ENCODE measurements at regions not wholly inside any gene's neighbourhood (a gene's known extent, or its start where the extent isn't known, plus 50 kb on each side); places are given as distances from the start of the nearest gene placed in this dataset.
A peak's percentile ranks its signal among the peaks of the same experiment; 100 is the strongest.
"Not testable (repeated sequence)": the region's sequence is repeated elsewhere in the genome, so short reads cannot be mapped to it uniquely, and the experiment has no call there.

DNA sequence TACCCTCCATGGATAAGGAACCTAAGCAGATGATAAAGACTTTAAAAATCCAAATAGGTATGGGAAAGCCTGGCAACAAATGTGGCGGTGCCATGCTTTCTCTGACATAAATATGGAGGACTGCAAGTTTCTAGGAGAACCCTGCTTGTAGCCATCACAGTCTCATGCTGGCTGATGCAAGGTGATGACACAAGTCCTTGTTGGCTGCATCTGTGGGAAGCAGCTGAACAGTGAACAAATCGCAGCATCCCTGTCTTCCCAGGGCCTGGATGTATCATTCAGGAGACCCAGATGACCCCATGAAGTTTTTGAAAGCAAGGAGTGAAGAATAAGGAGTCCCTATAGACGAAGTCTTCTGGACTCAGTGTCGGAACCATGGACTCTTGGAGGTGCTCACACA lies 234.4 kb upstream of the HS3ST1 start:
- DNase-seq, result no peak

DNA sequence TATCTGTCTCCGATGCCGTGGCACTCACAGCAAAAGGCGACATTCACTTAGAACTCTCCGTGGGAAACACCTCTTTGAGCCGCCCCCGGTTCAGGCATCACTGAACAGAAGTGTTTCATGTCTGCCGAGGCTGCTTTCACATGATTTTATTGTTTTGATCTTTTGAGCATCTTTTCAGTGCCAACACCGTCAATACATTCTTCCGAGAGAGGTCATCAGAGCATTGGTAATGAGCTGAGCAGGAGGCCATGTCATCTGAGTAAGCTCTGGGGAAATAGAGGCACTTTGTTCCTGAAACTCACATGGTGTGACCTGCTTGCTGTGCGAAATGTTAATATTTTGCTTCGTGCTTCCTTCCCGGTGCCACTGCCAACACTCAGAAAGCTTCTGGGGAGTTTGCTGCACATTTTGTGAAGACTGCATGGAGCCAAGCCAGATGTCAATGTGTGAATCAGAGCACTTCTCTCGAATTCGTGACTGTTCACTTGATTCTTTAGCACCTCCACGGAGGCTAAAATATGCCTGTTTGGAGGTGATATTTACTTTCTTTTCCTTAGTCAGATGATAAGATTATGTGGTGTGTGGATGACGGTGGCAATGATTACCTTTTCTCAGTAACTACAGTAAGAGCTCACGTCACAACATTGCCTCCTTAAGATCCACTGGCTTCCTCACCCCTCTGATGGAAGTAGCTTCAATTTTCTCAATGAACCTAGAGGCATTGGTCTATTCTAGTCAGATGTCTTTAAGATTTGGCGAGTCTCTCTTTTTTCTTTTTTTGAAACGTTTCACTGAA lies 222.3 kb upstream of the HS3ST1 start:
- no peak for DNase-seq

DNA sequence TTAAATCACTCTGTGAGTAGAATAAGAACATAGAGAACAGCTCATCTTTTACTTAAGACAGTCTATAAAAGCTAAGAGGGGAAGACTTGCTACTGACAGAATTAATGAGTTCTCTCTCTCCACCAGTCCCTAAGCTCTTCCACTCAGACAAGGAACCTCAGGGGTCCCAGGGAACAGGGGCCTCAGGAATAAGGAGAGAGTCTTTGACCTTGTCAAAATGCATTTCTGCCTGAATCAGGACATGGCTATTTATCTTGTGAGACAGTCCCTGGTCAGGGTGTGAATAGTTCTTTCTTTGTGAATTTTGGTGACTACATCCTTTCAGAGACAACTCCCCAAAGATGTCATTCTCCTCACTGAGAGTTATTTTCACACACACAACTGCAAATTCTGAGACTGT lies 218.7 kb upstream of the HS3ST1 start:
- no peak for DNase-seq

DNA sequence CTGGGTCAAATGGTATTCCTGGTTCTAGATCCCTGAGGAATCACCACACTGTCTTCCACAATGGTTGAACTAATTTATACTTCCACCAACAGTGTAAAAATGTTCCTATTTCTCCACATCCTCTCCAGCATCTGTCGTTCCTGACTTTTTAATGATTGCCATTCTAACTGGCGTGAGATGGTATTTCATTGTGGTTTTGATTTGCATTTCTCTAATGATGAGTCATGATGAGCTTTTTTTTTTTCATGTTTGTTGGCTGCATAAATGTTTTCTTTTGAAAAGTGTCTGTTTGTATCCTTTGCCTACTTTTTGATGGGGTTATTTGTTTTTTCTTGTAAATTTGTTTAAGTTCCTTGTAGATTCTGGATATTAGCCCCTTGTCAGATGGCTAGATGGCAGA lies 214.4 kb upstream of the HS3ST1 start:
- DNase-seq, result not testable (repeated sequence)

DNA sequence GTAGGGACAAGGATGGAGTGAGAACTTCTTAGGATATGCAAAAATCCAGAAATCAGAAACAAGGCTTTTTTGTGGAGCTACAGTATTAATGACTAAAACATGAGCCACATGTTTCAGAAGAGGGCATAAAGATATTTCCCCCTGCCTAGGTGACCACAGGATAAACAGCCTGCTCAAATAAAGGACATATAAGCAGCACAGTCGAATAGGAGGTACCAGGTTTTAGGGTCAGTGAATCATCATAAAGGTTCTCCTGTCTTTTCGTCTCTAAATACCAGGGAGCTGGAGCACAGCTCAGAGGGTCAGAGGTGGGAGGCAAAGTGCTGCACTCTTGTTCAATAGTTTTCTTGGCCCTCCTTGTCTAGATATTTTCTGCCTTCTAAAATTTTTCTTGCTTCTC lies 211.9 kb upstream of the HS3ST1 start:
- no peak for DNase-seq

DNA sequence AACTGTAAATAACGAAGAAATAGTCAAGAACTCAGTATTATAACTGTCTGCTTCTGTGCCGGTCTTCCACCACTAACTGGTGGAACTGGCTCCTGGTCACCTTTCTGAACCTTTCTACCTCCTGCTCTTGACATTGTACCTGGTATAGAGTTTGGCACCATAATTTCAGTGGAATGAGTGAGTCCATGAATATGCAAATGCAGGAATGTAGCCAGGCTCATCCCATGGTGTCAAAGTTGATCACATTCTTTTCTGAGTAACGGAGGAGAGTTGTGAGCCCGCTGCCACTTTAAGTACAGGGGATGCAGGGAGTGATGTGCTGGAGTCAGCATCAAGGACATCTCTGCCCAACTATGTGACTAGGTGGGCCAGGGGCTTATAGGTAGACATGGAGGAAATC lies 207.9 kb upstream of the HS3ST1 start:
- DNase-seq, result no peak

DNA sequence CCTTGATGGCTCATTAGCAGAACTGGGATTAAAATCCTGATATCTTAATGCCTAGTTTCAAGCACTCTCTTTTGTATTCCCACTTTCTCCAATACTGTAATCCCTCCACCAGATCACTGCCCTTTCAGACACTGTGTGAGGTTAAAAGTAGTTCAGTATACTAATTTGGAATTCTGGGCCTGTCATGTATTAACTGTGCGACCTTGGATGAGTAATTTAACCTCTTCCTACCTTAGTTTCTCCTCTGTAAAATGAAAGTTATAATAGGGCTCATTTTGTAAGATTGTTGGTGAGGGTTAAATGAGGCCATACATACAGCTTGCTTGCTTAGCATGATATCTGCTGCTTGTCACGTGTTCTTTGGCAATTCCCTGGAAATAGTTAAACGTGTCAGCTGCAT lies 207.3 kb upstream of the HS3ST1 start:
- DNase-seq, result no peak

DNA sequence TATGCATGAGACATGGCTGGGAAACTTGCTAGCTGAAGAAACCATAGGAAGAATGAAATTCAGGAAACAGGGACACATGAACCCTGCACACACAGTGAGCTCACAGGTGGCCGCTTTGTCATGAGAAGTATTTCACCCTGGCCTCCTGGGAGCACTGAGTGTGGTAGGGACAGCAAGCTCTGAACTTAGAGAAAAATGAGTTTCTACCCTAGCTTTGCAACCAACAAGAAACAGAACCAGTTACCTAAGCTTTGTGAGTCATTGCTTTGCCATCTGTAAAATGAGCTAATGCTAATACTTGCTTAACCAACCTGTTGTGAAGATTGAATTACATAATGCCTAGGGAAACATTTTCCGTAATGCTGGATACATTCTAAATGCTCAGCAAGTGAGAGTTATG lies 206.6 kb upstream of the HS3ST1 start:
- DNase-seq, result no peak

DNA sequence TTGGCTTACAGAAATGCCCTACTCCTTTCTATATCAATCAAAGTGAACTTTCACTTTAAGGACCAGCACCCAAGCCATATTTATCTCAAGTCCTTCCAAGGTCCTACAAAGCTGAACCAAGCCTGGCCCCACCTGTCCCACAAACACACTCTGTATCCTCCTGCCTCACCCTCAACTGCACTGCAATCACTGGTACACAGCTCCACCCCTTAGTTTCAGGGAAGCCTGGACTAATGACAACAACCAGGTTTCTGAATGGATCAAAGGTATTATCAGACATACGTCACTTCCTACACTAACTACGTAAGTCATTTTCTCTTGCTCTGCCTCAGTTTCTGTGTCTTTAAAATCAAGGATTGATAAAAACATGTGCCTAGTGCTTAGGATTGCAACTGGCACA lies 205.6 kb upstream of the HS3ST1 start:
- no peak for DNase-seq

DNA sequence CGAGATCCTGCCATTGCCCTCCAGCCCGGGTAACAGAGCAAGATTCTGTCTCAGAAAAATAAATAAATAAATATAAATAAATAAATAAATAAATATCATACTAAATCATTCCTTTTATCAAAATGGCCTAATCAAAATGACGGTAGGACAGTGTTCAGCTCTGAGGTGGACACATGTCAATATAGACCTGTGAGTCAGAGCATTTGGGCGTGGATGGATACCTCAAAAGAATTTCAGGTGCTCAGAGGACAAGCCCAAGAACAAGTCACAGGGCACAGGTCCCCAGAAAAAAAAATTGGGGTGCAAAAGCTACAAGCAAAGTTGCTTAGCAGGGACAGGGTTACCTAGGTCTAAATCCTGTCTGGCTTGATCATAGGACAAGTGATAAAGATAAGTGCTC lies 204.7 kb upstream of the HS3ST1 start:
- no peak for DNase-seq

DNA sequence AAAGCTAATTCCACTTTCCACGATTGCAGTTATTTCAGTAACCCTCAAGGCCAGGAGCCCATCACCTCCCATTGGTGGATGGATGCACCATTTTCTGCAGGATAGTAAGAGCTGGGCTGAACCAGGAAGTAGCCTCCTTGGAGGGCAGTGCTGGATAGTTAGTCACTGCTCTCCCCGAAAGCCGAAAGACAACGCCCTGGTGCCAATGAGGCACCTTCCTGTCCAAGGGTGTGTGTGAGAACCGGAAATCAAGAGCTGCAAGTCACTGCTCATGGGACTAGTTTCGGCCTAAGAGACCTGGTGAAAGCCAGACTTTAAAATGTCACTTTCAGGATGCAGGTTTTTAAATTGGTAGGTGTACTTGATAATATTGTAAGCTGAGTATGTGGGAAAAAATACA lies 203.8 kb upstream of the HS3ST1 start:
- DNase-seq, result no peak

DNA sequence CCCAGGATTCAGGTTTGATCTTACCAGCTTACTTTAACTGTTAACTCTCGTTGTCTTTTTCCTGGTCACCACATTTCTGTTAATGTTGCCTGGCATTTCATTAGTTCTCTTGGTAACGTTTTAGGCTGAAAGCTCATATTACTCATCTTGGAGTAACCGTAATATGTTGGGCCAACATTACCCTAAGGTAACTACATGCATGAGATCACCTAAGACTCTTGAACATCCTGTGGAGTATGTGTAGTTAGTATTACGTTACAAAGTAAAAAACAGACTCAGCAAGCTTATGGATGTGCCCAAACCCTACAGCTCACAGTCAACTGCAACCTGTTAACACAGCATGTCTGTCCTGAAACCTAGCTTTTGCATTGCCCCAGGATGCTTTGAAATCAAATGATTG lies 203.3 kb upstream of the HS3ST1 start:
- no peak for DNase-seq

DNA sequence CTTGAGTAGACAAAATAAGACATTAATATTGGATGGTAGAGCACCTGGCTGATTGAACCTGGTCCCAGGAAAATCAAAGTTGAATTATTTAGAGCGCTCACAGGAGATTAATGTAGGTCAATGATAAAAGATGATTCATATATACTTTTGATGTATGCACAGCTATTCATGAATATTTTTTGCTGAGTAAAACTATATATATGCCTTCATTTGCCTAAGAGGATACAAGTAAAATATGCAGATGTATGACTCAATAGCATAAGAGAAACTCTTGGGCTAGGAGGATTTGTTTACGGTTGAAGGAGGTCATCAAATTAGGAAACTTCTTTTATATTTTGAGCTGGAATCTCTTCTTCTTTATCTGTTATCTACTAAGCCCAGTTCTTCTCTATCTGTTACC lies 202.7 kb upstream of the HS3ST1 start:
- DNase-seq, result no peak

DNA sequence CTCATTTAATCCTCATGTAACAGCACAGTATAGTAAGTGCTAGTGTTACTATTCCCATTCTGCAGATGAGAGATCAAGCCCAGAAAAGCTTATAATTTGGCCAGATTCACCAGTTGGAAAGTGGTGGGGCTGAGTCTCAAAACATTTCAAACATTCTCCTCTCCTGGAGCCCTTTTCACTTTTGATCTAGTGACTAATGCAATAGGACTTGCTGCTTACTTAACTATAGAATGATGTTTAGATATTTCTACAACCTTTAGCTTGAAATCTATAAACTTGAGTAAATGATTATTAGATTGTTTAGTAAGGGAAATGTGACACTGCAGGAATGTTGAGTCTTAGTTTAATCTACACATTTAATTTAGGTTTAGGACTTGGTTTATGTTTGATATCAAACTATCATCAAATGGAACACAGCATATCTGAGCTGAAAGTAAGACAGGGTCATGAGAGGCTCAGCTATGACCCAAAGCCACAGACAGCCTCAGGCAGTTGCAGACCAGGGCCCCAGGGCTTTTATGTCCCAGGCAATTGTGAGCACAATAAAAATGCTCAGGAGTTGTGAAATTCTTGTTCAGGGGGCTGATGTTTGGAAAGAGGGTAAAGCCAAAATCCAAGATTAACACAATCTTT lies 199.5 kb upstream of the HS3ST1 start:
- no peak for DNase-seq

DNA sequence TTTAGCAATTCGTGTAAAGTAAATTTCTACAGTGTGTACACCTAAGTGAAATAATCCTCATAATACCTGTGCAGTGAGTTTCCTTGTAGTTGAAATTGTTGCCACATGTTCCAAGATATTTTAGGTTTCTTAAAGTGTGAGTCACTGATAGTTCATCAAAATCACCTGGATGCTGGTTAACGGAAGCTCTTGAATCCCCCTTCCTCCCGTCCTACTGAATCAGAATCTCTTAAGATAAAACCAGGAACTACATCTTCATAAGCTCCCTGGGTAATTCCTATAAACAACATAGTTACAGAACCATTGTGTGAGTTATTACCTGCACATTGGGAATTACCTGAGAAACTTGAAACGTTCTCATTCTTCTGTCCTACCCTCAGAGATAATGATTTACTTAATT lies 197.4 kb upstream of the HS3ST1 start:
- no peak for DNase-seq

DNA sequence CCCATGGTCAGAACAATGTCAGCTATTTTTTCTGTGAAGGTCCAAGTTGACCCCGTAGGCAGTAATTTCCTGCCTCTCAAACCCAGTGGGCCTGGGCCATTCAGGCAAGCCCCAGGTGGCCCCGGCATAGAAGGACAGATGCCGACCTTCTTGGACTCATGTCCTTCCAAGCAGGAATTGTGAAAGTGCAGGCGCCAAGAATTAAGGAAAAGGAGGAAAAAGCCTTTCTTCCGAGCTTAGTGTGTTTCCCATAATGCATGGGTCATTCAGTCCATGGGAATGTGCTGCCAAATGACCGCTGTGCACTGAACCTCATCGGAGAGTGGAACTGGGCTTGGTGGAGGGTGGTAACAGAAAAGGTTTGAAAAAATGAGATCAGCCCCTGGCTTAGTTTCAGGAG lies 196.5 kb upstream of the HS3ST1 start:
- no peak for DNase-seq

DNA sequence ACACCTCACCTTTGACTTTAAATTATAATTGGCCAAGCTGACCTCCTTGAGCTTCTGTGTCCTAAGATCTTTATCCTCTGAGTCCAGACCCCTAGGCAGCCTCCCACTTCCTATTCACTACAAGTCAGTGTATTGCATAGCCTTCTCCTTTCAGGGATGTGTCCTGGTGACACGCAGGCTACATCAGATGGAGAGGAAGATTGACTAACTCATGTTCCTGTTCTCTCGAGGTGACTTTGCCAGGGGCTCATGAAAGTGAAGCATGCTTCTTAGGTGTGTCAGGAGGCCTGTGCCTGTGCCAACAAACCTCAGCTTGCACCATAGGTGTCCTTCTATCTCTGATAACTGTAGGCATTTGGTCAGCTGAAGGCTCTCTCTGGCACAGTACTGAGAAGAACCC lies 195.7 kb upstream of the HS3ST1 start:
- DNase-seq, result no peak

DNA sequence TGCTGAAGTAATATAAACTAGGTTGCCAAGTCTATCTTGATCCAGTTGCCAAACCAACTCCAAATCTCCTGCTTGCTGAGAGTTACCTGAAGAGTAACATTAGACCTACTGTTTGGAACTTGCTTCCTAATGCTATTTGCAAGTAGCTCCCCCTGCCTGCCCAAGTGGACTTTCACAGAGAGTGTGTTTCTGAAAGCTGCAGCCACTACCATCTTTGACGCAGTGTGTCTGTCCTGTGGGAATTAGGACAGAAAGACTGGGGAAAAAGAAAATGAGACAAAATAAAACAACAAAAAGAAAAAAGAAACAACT lies 195.0 kb upstream of the HS3ST1 start:
- no peak for DNase-seq

DNA sequence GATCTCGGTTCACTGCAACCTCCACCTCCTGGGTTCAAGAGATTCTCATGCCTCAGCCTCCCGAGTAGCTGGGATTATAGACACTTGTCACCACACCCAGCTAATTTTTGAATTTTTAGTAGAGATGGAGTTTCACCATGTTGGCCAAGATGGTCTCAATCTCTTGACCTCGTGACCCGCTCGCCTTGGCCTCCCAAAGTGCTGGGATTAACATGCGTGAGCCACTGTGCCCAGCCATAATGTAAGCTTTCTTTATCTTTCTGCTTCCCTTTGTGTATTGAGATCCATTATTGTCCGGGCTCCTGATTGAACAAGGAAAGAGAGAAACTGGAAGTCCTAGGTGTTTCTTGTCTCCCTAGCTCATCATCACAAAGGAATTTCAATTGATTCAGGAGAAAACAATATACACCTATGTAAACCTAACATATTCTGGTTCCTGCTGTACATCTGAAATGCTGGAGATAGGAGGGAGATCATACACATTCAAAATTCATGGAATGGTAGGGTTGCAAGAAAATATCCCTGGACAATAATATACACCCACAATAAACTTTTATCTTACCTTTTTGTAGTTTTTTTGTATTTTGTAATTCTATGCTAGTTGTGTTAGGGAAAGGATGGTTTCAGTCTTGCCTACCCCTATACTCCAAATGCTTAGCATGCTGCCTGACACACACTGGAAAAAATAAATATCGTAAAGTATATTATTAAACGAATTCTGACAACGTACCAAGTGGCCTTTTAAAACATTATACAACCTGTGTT lies 194.4 kb upstream of the HS3ST1 start:
- no peak for DNase-seq

DNA sequence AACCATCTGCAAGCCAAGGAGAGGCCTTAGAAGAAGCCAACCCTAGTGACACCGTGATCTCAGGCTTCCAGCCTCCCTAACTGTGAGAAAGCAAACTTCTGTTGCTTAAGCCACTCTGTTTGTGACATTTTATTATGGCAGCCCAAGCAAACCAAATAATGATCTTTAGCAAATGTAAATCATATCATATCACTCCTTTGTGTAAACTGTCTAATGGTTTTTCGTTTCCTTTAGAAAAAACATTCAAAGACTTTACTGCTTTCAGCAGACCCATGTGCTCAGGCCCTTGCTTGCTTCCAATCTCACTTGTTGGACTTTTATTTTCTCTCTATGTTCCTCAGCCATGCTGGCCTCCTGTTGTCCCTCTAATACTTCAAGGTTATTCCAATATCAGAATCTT lies 192.2 kb upstream of the HS3ST1 start:
- DNase-seq, result no peak

DNA sequence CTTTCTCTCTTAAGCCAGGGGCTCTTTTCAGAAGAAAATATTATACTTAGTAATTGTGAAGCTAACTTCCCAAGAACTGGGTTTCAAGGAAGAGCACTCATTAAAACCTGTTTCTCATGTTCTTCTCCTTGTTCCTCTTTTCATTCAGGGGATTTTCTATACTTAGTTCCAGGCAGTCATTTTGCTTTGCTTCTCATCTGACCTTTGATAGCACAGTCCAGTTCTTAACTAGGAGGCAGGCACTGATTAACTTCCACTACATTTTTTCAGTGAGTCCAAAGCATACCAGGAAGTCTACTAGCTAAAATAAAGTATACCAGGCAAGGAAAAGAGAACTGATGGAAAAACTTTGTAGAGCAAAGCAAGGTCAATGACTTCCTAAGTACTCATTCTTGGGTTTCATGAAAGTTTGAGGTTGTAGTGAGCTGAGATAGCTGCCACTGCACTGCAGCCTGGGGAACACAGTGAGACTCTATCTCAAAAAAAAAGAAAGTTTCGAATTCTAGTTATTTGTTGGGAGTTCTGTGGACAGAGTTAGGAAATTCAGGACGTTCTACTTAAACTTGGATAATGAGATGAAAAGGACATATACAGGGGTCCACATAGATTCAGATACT lies 190.1 kb upstream of the HS3ST1 start:
- DNase-seq, result peak; percentile 5

DNA sequence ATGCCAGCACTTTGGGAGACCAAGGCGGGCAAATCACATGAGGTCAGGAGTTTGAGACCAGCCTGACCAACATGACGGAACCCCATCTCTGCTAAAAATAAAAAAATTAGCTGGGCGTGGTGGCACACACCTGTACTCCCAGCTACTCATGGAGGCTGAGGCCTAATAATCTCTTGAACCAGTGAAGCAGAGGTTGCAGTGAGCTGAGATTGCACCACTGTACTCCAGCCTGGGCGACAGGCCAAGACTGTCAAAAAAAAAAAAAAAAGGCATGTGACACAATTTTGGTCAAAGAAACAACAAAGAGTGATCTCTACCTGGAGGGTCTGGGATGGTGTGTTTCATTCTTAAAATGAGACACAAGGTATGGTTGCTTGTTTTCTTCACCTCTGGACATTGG lies 188.2 kb upstream of the HS3ST1 start:
- no peak for DNase-seq

DNA sequence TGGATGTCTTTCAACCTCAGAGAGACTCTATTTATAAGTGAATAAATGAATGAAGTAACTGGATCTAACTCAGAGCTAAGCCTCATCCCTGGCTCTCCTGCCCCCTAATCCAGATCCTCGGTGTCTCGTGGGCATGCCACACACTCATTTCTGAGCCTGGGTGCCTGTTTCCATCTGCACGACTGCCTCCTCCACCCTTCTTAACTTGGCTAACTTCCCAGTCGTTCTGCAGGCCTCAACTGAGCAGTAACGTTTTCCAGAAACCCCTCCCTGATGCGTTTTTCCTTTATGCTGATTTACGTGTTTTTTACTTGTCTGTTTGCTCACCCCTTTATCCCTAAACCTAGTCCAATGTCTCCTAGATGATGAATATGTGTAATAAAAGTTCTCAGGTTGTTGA lies 186.9 kb upstream of the HS3ST1 start:
- DNase-seq, result no peak

DNA sequence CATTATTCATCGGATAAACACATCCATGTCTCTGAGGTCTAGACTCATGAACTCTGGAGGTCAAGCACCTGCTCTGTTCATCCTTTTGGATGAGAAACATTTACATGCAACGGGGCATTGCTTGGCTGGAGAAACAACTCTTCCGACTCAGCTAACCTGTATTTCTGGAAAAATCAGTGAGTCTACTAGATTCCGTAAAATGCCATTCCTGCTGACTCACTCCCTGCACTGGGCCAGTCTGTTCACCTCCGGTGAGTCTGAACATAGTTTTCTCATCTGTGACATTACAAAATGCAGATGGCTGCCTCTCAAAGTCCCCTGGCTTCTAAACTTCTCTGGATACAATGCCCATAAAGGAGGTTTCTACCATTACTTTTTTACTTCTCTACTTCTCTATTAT lies 185.7 kb upstream of the HS3ST1 start:
- DNase-seq, result no peak
